Endodermal cell (in vitro differentiated cells): ENCODE measurements at regions not wholly inside any gene's neighbourhood (a gene's known extent, or its start where the extent isn't known, plus 50 kb on each side); places are given as distances from the start of the nearest gene placed in this dataset.
A peak's percentile ranks its signal among the peaks of the same experiment; 100 is the strongest.

ENCODE experiments used
- DNase-seq: peaks from one replicate; pipeline ENCODE4 v3.0.0-alpha.2; 2017
- H3K27ac ChIP-seq: 2 replicates; pipeline ENCODE4 v1.5.1; 2013; ENCODE audit warnings: mild to moderate bottlenecking, low read depth, low read length, moderate library complexity
- H3K27me3 ChIP-seq: 2 replicates; pipeline ENCODE4 v1.6.1; 2013; ENCODE audit warnings: mild to moderate bottlenecking, low read length, moderate library complexity; ENCODE audit not compliant: insufficient read depth, control insufficient read depth, poor library complexity, severe bottlenecking
- H3K36me3 ChIP-seq: 2 replicates; pipeline ENCODE4 v1.7.0; 2013; ENCODE audit warnings: mild to moderate bottlenecking, low read length, moderate library complexity; ENCODE audit not compliant: control insufficient read depth, insufficient read depth
- H3K4me1 ChIP-seq: one replicate; pipeline ENCODE4 v1.7.0; 2013; ENCODE audit warnings: low read length; ENCODE audit not compliant: control insufficient read depth, insufficient read depth
- H3K4me3 ChIP-seq: 2 replicates; pipeline ENCODE4 v1.5.1; 2013; ENCODE audit warnings: mild to moderate bottlenecking, low read length, moderate library complexity
- H3K9ac ChIP-seq: 2 replicates; pipeline ENCODE4 v1.6.1; 2013; ENCODE audit warnings: mild to moderate bottlenecking, low read length, moderate library complexity; ENCODE audit not compliant: poor library complexity, severe bottlenecking; ENCODE audit errors: extremely low read depth
- H3K9me3 ChIP-seq: 2 replicates; pipeline ENCODE4 v1.6.1; 2013; ENCODE audit warnings: mild to moderate bottlenecking, low read length, moderate library complexity; ENCODE audit not compliant: control insufficient read depth
- H3K27ac Mint-ChIP-seq: 2 replicates; pipeline ENCODE4 v1.8.0; 2020; ENCODE audit warnings: mixed read lengths
- H3K27me3 Mint-ChIP-seq: 2 replicates; pipeline ENCODE4 v1.8.0; 2021; ENCODE audit warnings: mild to moderate bottlenecking, mixed read lengths; ENCODE audit not compliant: insufficient read depth
- H3K36me3 Mint-ChIP-seq: 2 replicates; pipeline ENCODE4 v1.8.0; 2020; ENCODE audit warnings: low read depth, mixed read lengths
- H3K4me1 Mint-ChIP-seq: 2 replicates; pipeline ENCODE4 v1.8.0; 2020; ENCODE audit warnings: mixed read lengths
- H3K4me3 Mint-ChIP-seq: 2 replicates; pipeline ENCODE4 v1.8.0; 2020; ENCODE audit warnings: mild to moderate bottlenecking, moderate library complexity, mixed read lengths
- H3K9me3 Mint-ChIP-seq: 2 replicates; pipeline ENCODE4 v1.8.0; 2020; ENCODE audit warnings: mild to moderate bottlenecking, mixed read lengths
- CTCF ChIP-seq: fragments of 200-600 bp; sonication (generic); conservative IDR thresholded peaks from 2 replicates; pipeline ENCODE4 v1.5.0; 2021; ENCODE audit warnings: antibody characterized with exemption, mild to moderate bottlenecking
- WGBS, 2 experiments: methylation state at CpG; one replicate each; pipeline versions ENCODE4 v1.1.5 to v1.1.7; 2013; ENCODE audit warnings: missing lambda C conversion rate in 2 of 2, mixed read lengths in 1 of 2; ENCODE audit not compliant: insufficient coverage in 1 of 2, insufficient read length in 1 of 2; 5-methylcytosine and 5-hydroxymethylcytosine counted together

DNA sequence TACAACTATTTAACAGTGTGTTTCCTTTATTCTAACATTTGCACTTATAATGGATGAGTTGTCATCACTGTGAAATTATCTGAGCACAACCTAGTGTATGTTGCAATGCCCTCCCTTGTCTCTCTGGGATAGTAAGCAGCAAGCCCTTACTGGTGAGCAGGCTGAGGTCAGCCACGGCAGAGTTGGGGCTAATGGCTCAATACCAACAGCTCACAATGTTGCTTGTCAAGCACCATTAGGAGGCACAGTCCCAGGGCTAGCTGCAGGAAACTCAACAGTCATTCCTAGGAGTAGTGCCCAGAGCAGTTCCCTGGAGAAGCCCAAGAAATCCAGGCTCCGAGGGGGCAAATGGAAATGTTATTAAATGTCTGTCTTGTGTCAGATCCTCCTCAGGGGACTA is 858.4 kb downstream of the GRID1 start:
- WGBS, 2 experiments = 95 to 100% methylated on average over 1 to 2 of the region's 2 CpGs
- Mint-ChIP-seq H3K36me3 (peaks cover 4% of the 10 kb centered on the region), H3K4me1 (peaks cover 3% of the 10 kb centered on the region), H3K27me3 (peaks cover 8% of the 10 kb centered on the region), H3K4me3 (no peak overlapping the region), H3K9me3 (peaks cover 31% of the 10 kb centered on the region), H3K27ac (no peak overlapping the region)
- H3K4me3 ChIP-seq = no peak overlapping the region
- H3K9ac ChIP-seq = no peak overlapping the region
- H3K36me3 ChIP-seq = no peaks in the 10 kb centered on the region
- no peaks in the 10 kb centered on the region for H3K27me3 ChIP-seq
- no peak for TF ChIP-seq CTCF
- peaks cover 12% of the 10 kb centered on the region for H3K9me3 ChIP-seq
- no peak overlapping the region for H3K27ac ChIP-seq
- no peaks in the 10 kb centered on the region for H3K4me1 ChIP-seq
- no peak for DNase-seq

- H3K9me3 Mint-ChIP-seq = peaks cover 6% of the 10 kb centered on the region
- H3K4me3 Mint-ChIP-seq = no peak overlapping the region
- Histone ChIP-seq H3K27me3 (no peaks in the 10 kb centered on the region), H3K36me3 (no peaks in the 10 kb centered on the region), H3K9me3 (peaks cover 3% of the 10 kb centered on the region), H3K4me3 (no peak overlapping the region), H3K9ac (no peak overlapping the region), H3K27ac (no peak overlapping the region), H3K4me1 (no peaks in the 10 kb centered on the region)
- H3K27ac Mint-ChIP-seq = no peak overlapping the region
- no peaks in the 10 kb centered on the region for H3K27me3 Mint-ChIP-seq
- peaks cover 10% of the 10 kb centered on the region for H3K4me1 Mint-ChIP-seq
- TF ChIP-seq CTCF = peak; percentile 69
- WGBS, 2 experiments = 83 to 88% methylated on average over 1 to 5 of the region's 5 CpGs
- peak; percentile 65 for DNase-seq
- no peaks in the 10 kb centered on the region for H3K36me3 Mint-ChIP-seq
Observed at GRCh38 chr10:85510682-85511081, 855.9 kb downstream of the GRID1 start.

- no peak overlapping the region for H3K27ac Mint-ChIP-seq
- H3K27ac ChIP-seq = no peak overlapping the region
Observed at GRCh38 chr10:85513436-85513835, 853.2 kb downstream of the GRID1 start.

More at GRCh38 chr10:85513436-85513835, 853.2 kb downstream of the GRID1 start:
- H3K27me3 Mint-ChIP-seq = no peaks in the 10 kb centered on the region
- no peaks in the 10 kb centered on the region for H3K36me3 Mint-ChIP-seq
- Histone ChIP-seq H3K36me3 (no peaks in the 10 kb centered on the region), H3K4me3 (no peak overlapping the region), H3K9ac (no peak overlapping the region), H3K9me3 (no peaks in the 10 kb centered on the region), H3K4me1 (no peaks in the 10 kb centered on the region), H3K27me3 (no peaks in the 10 kb centered on the region)
- 89% methylated on average over 1 of the region's 1 CpG; no CpG with 5 or more reads in 1 of the 2 experiments for WGBS, 2 experiments
- H3K4me1 Mint-ChIP-seq = peaks cover 10% of the 10 kb centered on the region
- DNase-seq = no peak
- H3K9me3 Mint-ChIP-seq = peaks cover under 1% of the 10 kb centered on the region
- TF ChIP-seq CTCF = no peak
- no peak overlapping the region for H3K4me3 Mint-ChIP-seq
